ENCODE measurements at regions not wholly inside any gene's neighbourhood (a gene's known extent, or its start where the extent isn't known, plus 50 kb on each side); places are given as distances from the start of the nearest gene placed in this dataset.

DNA sequence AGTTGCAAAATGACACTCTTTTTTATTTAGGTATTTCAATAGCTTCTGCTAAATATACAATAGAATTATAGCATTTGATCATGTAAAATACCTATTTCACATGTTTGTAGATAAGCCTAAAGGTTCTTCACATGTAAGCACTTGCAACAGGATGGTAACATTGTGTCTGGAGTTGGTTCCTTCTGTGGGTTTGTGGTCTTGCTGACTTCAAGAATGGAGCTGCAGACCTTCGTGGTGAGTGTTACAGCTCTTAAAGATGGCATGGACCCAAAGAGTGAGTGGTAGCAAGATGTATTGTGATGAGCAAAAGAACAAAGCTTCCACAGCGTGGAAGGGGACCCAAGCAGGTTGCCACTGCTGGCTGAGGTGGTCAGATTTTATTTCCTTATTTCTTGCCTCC lies 246.4 kb upstream of the PDGFD start:
- TF ChIP-seq, protein P1, sequence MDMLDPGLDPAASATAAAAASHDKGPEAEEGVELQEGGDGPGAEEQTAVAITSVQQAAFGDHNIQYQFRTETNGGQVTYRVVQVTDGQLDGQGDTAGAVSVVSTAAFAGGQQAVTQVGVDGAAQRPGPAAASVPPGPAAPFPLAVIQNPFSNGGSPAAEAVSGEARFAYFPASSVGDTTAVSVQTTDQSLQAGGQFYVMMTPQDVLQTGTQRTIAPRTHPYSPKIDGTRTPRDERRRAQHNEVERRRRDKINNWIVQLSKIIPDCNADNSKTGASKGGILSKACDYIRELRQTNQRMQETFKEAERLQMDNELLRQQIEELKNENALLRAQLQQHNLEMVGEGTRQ (IDR thresholded peaks at IDR 0.05; ENCODE audit: low read length): no peak
- no peak for TF ChIP-seq RFX5 (IDR thresholded peaks at IDR 0.05; ENCODE audit: borderline replicate concordance, low read depth, low read length)
- no peak for TF ChIP-seq GABPA (IDR thresholded peaks at IDR 0.05; ENCODE audit: borderline replicate concordance, insufficient read depth, low read length)
- TF ChIP-seq, protein P2, sequence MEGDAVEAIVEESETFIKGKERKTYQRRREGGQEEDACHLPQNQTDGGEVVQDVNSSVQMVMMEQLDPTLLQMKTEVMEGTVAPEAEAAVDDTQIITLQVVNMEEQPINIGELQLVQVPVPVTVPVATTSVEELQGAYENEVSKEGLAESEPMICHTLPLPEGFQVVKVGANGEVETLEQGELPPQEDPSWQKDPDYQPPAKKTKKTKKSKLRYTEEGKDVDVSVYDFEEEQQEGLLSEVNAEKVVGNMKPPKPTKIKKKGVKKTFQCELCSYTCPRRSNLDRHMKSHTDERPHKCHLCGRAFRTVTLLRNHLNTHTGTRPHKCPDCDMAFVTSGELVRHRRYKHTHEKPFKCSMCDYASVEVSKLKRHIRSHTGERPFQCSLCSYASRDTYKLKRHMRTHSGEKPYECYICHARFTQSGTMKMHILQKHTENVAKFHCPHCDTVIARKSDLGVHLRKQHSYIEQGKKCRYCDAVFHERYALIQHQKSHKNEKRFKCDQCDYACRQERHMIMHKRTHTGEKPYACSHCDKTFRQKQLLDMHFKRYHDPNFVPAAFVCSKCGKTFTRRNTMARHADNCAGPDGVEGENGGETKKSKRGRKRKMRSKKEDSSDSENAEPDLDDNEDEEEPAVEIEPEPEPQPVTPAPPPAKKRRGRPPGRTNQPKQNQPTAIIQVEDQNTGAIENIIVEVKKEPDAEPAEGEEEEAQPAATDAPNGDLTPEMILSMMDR (IDR thresholded peaks at IDR 0.05; ENCODE audit: control extremely low read depth in 1 of 3, insufficient read depth in 1 of 3, low read depth in 1 of 3, low read length in 3 of 3): no peak
- TF ChIP-seq YY1 (IDR thresholded peaks at IDR 0.05; ENCODE audit: low read depth, low read length): no peak
- TF ChIP-seq BRCA1 (IDR thresholded peaks at IDR 0.05; ENCODE audit: low read depth, low read length): no peak
- no peak for TF ChIP-seq JUND (IDR thresholded peaks at IDR 0.05; ENCODE audit: low read length)
- TF ChIP-seq RBBP5 (IDR thresholded peaks at IDR 0.05; ENCODE audit: borderline replicate concordance, low read depth, low read length): no peak
- no peak for TF ChIP-seq RNF2 (IDR thresholded peaks at IDR 0.05; ENCODE audit: borderline replicate concordance, low read depth, low read length, missing control alignments, poor library complexity, severe bottlenecking)
- TF ChIP-seq SUZ12 (IDR thresholded peaks at IDR 0.05; ENCODE audit: low read length): no peak
- no peak for TF ChIP-seq CEBPB (IDR thresholded peaks at IDR 0.05; ENCODE audit: low read depth, low read length)

Data from H1 (cell line).